ENCODE measurements at regions not wholly inside any gene's neighbourhood (a gene's known extent, or its start where the extent isn't known, plus 50 kb on each side); places are given as distances from the start of the nearest gene placed in this dataset.

- H3K4me2 ChIP-seq (ENCODE audit: low read length) = no peak overlapping the region
- no peaks in the 10 kb centered on the region for H3K4me1 ChIP-seq (ENCODE audit: insufficient read depth, low read length, severe bottlenecking)
- no peak for TF ChIP-seq CTCF (IDR thresholded peaks at IDR 0.05; ENCODE audit: low read length)
- no peak for TF ChIP-seq EZH2 (IDR thresholded peaks at IDR 0.05; ENCODE audit: borderline replicate concordance, low read length)
- H3K36me3 ChIP-seq (ENCODE audit: insufficient read depth, low read length) = no peaks in the 10 kb centered on the region
- H4K20me1 ChIP-seq (ENCODE audit: insufficient read depth, low read length) = no peaks in the 10 kb centered on the region
- no peaks in the 10 kb centered on the region for H3K9me3 ChIP-seq (ENCODE audit: low read length)
- H2AFZ ChIP-seq (ENCODE audit: low read length) = no peak overlapping the region
- no peaks in the 10 kb centered on the region for H3F3A ChIP-seq (ENCODE audit: insufficient read depth, low read length)
- H3K9me2 ChIP-seq (ENCODE audit: low read depth, low read length) = no peaks in the 10 kb centered on the region
- no peak overlapping the region for H3K4me3 ChIP-seq (ENCODE audit: low read depth, low read length, poor library complexity, severe bottlenecking)
- H3K27ac ChIP-seq (ENCODE audit: low read depth, low read length, poor library complexity, severe bottlenecking) = no peak overlapping the region
- H3K79me2 ChIP-seq (ENCODE audit: insufficient read depth, low read length) = no peaks in the 10 kb centered on the region
- H3K9ac ChIP-seq (ENCODE audit: low read length) = no peak overlapping the region
- H3K27me3 ChIP-seq (ENCODE audit: insufficient read depth, low read length) = no peaks in the 10 kb centered on the region
Observed at GRCh38 chr10:8894148-8894547, 839.7 kb downstream of the GATA3 start.

GRCh38 chr10:8897769-8898168 lies 843.3 kb downstream of the GATA3 start:
- Histone ChIP-seq H3K9me2 (ENCODE audit: low read depth, low read length) (no peaks in the 10 kb centered on the region), H4K20me1 (ENCODE audit: insufficient read depth, low read length) (no peaks in the 10 kb centered on the region), H3K9me3 (ENCODE audit: low read length) (no peaks in the 10 kb centered on the region)

GRCh38 chr10:8898745-8899330 lies 844.4 kb downstream of the GATA3 start:
- Histone ChIP-seq H3K4me3 (ENCODE audit: low read depth, low read length, poor library complexity, severe bottlenecking) (no peak overlapping the region), H4K20me1 (ENCODE audit: insufficient read depth, low read length) (no peaks in the 10 kb centered on the region), H3K79me2 (ENCODE audit: insufficient read depth, low read length) (no peaks in the 10 kb centered on the region), H3K9me2 (ENCODE audit: low read depth, low read length) (no peaks in the 10 kb centered on the region), H3K36me3 (ENCODE audit: insufficient read depth, low read length) (no peaks in the 10 kb centered on the region), H3K4me1 (ENCODE audit: insufficient read depth, low read length, severe bottlenecking) (no peaks in the 10 kb centered on the region), H2AFZ (ENCODE audit: low read length) (no peak overlapping the region), H3K27me3 (ENCODE audit: insufficient read depth, low read length) (no peaks in the 10 kb centered on the region), H3K4me2 (ENCODE audit: low read length) (no peak overlapping the region), H3K27ac (ENCODE audit: low read depth, low read length, poor library complexity, severe bottlenecking) (no peak overlapping the region), H3K9ac (ENCODE audit: low read length) (no peak overlapping the region), H3K9me3 (ENCODE audit: low read length) (no peaks in the 10 kb centered on the region), H3F3A (ENCODE audit: insufficient read depth, low read length) (no peaks in the 10 kb centered on the region)
- TF ChIP-seq EZH2 (IDR thresholded peaks at IDR 0.05; ENCODE audit: borderline replicate concordance, low read length) = no peak
- no peak for TF ChIP-seq CTCF (IDR thresholded peaks at IDR 0.05; ENCODE audit: low read length)

More at GRCh38 chr10:8897769-8898168, 843.3 kb downstream of the GATA3 start:
- no peaks in the 10 kb centered on the region for H3F3A ChIP-seq (ENCODE audit: insufficient read depth, low read length)
- H3K79me2 ChIP-seq (ENCODE audit: insufficient read depth, low read length) = no peaks in the 10 kb centered on the region
- no peaks in the 10 kb centered on the region for H3K27me3 ChIP-seq (ENCODE audit: insufficient read depth, low read length)
- no peak overlapping the region for H3K4me3 ChIP-seq (ENCODE audit: low read depth, low read length, poor library complexity, severe bottlenecking)
- H3K4me2 ChIP-seq (ENCODE audit: low read length) = no peak overlapping the region
- H2AFZ ChIP-seq (ENCODE audit: low read length) = no peak overlapping the region
- no peak for TF ChIP-seq EZH2 (IDR thresholded peaks at IDR 0.05; ENCODE audit: borderline replicate concordance, low read length)
- TF ChIP-seq CTCF (IDR thresholded peaks at IDR 0.05; ENCODE audit: low read length) = no peak
- no peak overlapping the region for H3K9ac ChIP-seq (ENCODE audit: low read length)
- H3K4me1 ChIP-seq (ENCODE audit: insufficient read depth, low read length, severe bottlenecking) = no peaks in the 10 kb centered on the region
- no peaks in the 10 kb centered on the region for H3K36me3 ChIP-seq (ENCODE audit: insufficient read depth, low read length)
- H3K27ac ChIP-seq (ENCODE audit: low read depth, low read length, poor library complexity, severe bottlenecking) = no peak overlapping the region
